ENCODE measurements at regions not wholly inside any gene's neighbourhood (a gene's known extent, or its start where the extent isn't known, plus 50 kb on each side); places are given as distances from the start of the nearest gene placed in this dataset.

GRCh38 chr22:46079093-46079860, 71.0 kb upstream of the PPARA start:
- no peak for DNase-seq

- DNase-seq: no peak
Observed at GRCh38 chr22:46079861-46080821, 70.2 kb upstream of the PPARA start.

DNA sequence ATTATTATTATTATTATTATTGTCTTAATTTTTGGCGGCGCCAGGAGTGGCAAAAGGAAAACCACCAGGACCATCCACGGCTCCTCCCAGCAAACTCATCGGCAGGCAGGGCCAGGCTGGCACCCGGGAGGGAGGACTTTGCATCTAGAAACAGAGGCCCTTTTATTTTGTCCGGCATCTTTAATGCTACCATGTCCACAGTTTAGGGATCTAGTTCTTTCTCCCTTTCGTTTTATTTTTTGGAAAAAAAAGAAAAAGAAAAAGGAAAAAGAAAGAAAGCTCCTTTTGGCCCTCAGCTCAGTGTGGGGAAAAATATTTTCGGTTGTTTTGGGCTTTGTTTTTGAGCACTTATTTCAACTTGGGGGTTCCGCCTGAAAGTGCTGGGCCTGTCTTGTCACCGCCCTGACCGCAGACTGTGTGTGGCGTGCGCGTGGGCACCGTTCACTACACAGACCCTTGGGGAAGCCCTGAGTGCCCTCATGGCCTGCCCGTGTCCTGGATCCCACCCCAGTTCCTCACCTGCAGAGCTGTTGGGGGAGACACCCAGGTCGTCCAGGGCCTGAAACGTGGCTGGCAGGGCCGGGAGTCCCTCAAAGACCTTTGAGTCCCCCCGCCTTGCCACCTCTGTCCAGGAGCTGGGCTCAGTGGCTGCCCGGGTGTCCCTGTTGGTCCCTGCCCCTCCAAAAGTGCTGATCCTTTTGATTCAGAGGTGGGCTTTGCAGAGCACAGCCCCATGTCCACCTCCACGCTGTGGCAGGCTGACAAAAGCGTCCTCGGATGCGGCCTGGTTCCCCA, 69.1 kb upstream of the PPARA start:
- DNase-seq: no peak

- DNase-seq: no peak
Observed at GRCh38 chr22:46081831-46082210, 68.5 kb upstream of the PPARA start.

DNA sequence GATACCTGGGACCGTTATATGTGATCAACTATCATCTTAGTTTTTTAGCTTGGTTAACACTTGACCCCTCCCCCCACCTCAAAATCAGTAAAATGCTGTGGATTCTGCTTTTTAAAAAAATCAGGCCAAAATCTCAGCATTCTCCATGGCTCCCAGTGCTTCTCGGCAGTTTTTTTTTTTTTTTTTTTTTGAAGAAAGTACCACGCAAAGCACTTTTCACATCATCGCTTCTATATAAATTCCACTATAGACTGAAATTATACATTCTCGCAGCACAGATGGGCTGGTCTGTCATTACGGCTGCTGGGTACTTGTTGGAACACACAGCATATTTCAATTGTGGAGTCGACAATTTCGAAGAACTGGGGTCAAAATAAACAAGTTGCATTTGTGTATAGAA, 67.7 kb upstream of the PPARA start:
- no peak for DNase-seq

DNA sequence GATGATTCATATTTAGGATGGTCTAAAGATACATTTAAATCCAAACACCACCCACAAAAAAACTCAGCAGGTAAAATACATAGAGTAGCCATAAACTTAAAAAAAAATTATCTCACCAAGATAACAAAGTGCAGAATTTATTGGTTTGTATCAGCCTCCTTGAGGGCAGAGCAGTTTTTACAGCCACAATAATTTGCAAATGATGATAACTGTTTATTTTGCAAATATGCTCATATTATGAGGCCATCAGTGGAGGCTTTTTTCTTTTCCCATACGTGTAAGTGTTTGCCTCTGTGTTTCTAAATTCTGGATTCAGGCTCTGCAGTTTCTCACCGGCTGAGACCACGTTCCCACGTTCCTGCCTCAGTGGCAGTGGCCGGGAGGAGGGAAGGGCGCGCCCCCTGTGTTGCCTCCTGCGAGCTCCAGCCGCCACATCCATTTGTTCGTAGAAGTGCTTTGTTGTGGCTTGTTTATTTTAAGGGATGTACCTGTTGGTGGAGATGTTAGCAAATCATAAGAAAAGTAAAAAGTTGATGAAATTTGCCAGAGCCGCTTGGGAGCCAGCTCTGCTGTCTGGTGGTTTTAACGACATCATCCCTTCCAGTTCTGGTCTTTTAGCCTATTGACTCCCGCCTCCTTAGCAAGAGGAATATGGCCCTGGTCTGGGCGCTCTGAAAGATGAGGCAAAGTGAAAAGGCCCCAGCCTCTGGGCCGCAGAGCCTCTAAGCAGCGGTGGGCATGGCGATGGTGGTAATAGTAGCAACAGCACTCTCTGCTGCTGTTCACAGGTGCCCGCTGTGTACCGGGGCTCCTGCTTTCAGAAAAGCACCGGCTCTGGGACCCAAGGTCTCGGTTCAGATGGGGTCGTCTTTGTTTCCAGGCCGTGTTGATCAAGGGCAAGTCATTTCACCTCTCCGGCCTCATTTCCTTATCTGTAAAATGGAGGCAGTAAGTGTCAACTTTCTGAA, 66.7 kb upstream of the PPARA start:
- DNase-seq: no peak

- no peak for DNase-seq
Observed at GRCh38 chr22:46084376-46084775, 66.0 kb upstream of the PPARA start.

- no peak for DNase-seq
Observed at GRCh38 chr22:46084943-46085827, 65.1 kb upstream of the PPARA start.

GRCh38 chr22:46085828-46086576, 64.3 kb upstream of the PPARA start:
- DNase-seq: no peak

- no peak for DNase-seq
Observed at GRCh38 chr22:46086577-46087335, 63.6 kb upstream of the PPARA start.

- no peak for DNase-seq
Observed at GRCh38 chr22:46087336-46087690, 63.0 kb upstream of the PPARA start.

DNA sequence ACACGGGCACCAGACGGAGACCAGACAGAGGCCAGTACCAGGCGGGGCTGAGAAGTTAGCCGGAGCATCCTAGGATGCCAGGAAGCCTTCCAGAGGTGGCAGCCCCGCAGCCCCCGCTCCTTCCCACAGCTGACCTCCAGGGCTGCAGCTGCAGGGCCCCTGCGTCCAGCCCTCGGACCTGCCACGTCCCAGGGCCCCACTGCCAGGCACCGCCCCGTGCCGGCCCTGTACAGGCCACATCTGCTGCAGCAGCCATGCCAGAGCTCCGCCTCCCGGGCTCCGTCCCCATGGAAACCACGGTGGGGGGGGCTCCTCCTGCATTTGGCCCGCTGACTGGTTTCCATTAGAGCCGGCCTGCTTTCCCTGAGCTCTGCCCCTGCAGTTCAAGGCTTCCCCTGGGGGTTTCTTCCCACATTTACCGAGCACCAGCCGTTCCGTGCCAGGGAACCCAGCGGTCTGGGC, 62.5 kb upstream of the PPARA start:
- no peak for DNase-seq

- DNase-seq: no peak
Observed at GRCh38 chr22:46088541-46089311, 61.6 kb upstream of the PPARA start.

DNA sequence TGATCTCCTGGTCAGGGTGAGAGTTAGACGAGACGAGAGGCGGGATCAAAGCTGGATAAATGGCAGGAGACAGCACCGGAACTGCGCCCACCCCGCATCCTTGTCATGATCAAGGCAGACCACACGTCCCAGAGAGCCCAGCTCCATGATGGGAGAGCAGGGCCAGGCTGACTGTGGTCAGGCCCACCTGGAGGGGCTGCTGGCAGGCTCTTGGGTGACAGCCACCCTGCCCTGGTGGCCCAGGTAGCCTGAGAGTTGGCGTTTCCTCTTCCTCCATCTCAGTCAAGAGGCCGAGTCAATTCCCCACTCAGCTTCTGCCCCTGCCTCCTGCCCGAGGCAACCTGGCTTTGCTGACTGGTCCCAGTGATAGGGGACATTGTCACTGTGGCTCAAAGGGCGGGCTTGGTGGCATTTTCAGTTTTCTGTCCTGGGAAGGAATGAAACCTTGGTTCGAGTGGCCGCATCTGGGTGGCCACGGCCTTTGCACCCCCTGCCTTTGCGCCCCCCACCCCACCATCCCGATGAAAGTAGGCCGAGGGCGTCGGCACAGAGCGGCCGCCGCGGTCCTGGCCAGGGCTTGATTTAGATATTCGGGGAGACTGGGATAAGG, 60.8 kb upstream of the PPARA start:
- DNase-seq: no peak

GRCh38 chr22:46090036-46090591, 60.2 kb upstream of the PPARA start:
- DNase-seq: no peak

DNA sequence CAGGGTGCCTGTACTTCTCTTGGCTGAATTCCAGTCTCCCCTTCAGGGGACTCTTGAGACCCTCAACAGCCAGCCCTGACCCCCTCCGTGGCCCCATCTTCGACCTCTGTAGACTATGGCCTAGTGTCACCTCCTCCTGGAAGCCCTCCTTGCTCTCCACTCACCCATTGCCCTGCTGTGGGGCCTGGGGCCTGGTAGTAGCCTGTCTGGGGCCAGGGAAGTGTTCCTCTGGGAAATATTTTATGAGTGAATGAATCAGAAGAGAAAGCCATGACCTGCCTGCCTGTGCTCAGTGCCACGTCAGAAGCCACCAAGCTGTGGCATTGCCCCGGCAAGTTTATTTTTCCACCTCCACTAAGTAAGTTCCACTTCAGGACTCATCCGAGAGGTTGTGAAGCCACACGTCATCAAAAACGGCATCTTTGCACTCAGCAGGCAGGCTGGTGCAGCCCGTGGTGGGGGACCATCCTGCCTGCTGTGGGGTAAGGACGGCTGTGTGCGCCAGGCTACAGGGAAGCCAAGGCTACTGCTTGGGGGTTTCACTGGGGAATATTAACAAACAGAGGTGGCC, 59.6 kb upstream of the PPARA start:
- no peak for DNase-seq

DNA sequence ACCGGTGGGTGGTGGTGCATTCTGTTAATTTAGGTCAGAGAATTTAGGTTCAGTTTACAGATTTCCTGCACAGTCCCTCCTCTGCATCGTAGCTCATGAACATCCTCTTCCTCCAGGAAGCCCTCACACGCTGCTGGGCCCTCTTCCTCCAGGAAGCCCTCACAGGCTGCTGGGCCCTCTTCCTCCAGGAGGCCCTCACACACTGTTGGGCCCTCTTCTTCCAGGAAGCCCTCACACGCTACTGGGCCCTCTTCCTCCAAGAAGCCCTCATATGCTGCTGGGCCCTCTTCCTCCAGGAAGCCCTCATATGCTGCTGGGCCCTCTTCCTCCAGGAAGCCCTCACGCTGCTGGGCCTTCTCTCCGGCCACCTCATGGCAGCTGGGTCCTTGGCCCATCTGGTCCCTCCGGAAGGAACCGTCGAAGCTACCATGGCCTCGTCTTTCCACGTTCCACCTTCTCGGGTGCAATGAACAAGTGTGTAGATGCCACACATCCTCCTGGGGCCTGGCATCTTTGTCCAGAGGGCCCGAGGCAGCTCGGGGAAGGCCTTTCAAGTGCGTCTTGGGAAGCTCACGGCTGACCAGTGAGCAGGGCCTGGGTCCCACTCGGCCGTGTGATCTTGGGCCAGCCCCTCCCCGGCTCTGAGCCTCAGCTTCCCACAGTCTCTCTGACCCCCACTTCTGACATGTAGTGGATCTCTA, 58.9 kb upstream of the PPARA start:
- no peak for DNase-seq

Measured in cortex of kidney (tissue), 1 donor.